Lower lobe of right lung (tissue), 2 donors: ENCODE measurements at regions not wholly inside any gene's neighbourhood (a gene's known extent, or its start where the extent isn't known, plus 50 kb on each side); places are given as distances from the start of the nearest gene placed in this dataset.

Experiments
- ATAC-seq, 2 donors: fragments of 200-7000 bp; cut with Tn5 transposase; one replicate each; pipeline ENCODE4 v1.9.1; 2020 to 2022; ENCODE audit warnings: mild to moderate bottlenecking in 2 of 2, moderate library complexity in 2 of 2
- DNase-seq: peaks from one replicate; pipeline ENCODE4 v3.0.0-alpha.2; 2020
- H3K27ac ChIP-seq: fragments of 200-600 bp; one replicate; pipeline ENCODE4 v1.8.0; 2022
- H3K27me3 ChIP-seq: fragments of 200-600 bp; one replicate; pipeline ENCODE4 v1.8.0; 2022; ENCODE audit warnings: low read depth
- H3K36me3 ChIP-seq: fragments of 200-600 bp; one replicate; pipeline ENCODE4 v1.8.0; 2022; ENCODE audit warnings: mild to moderate bottlenecking
- H3K4me1 ChIP-seq: fragments of 200-600 bp; one replicate; pipeline ENCODE4 v1.8.0; 2022
- H3K4me3 ChIP-seq: fragments of 200-600 bp; one replicate; pipeline ENCODE4 v1.8.0; 2022; ENCODE audit warnings: mild to moderate bottlenecking
- H3K9me3 ChIP-seq: fragments of 200-600 bp; one replicate; pipeline ENCODE4 v1.8.0; 2022
- CTCF ChIP-seq: fragments of 200-600 bp; IDR thresholded peaks from one replicate; pipeline ENCODE4 v1.8.0; 2022; ENCODE audit warnings: antibody characterized with exemption, mild to moderate bottlenecking
- intact Hi-C: fragments of 100-400 bp; cut with DNase I; formaldehyde crosslinking; loops from one replicate; pipeline ENCODE4 v1.11.0; 2022
- donor health status: DM: no; HTN: yes; CAD: no; lungs with severe emphysema.

DNA sequence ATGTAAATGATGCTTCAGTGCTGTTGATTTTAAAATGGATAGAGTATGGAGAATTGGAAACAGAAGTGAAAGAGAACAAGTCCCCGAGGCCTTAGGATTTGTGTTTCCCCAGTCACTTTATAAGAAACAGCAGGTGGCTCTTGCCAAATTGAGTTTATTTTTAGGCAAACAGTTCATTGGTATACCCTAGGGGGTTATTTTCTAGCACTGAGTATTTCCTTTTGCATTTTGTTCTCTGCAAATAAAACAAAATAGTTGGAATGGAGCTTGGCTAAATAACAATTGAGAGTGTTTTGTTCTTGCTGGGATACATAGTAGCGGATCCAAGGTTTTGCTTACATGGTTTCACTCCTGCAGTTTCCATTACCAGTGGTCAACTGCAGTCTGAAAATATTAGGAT lies 591.1 kb upstream of the C16orf82 start:
- Histone ChIP-seq H3K27me3 (no peaks in the 10 kb centered on the region), H3K4me3 (no peak overlapping the region), H3K9me3 (no peaks in the 10 kb centered on the region), H3K36me3 (no peaks in the 10 kb centered on the region), H3K27ac (no peak overlapping the region), H3K4me1 (no peaks in the 10 kb centered on the region)
- intact Hi-C loops = no loop called here
- DNase-seq = no peak
- ATAC-seq = no peak
- no peak for TF ChIP-seq CTCF

DNA sequence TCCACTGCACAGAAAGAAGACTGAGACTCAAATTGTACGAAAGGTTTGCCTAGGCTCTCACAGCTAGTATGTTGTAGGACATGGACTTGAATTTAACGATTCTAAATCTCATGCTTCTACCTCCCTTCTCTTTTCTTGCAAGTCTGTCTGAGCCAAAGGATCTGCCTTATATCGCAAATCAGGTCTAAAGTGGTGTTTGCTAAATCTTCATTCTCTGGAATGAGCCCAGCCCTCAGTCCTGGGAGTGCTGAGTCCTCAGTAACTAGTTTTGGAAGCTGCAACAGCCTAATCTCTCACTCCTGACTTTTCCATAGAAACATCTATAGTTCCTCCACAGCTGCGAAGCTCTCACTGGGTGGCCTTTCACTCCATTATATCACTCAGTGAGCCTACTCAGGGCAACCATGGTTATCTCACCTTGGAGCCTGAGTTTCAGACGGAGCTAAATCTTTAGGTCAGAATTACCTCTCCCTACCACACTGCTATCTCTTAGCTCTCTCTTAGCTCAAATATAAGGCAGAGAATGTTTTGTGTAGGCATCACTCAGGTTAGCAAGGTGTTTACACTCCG lies 575.5 kb upstream of the C16orf82 start:
- TF ChIP-seq CTCF = no peak
- no peak for ATAC-seq
- no peaks in the 10 kb centered on the region for H3K36me3 ChIP-seq
- no peak overlapping the region for H3K27ac ChIP-seq
- no peak overlapping the region for H3K4me3 ChIP-seq
- DNase-seq = no peak
- H3K4me1 ChIP-seq = no peaks in the 10 kb centered on the region
- no peaks in the 10 kb centered on the region for H3K9me3 ChIP-seq
- H3K27me3 ChIP-seq = no peaks in the 10 kb centered on the region
- intact Hi-C loops = no loop called here

DNA sequence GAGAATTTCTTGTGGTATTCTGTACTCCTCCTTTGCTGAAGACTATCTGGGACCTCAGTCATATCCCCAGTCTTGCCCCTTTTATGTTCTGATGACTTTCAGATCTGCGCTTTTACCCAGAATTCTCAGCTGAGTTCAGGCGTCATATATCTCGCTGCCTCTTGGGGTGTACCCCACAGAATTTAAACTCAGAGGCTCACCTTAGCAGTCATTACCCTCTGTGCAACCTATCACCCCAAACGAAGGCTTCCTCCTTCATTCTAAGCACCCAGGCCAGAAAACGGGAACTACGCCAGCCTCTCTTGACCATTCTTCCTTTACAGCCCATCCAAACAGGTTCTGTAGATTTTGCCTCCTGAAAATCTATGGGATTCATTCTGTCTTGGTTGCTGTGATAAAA lies 574.8 kb upstream of the C16orf82 start:
- ATAC-seq (no peak), DNase-seq (no peak)
- no peak for TF ChIP-seq CTCF
- Histone ChIP-seq H3K27ac (no peak overlapping the region), H3K4me1 (no peaks in the 10 kb centered on the region), H3K27me3 (no peaks in the 10 kb centered on the region), H3K9me3 (no peaks in the 10 kb centered on the region), H3K4me3 (no peak overlapping the region), H3K36me3 (no peaks in the 10 kb centered on the region)
- intact Hi-C loops = no loop called here

- no peak for TF ChIP-seq CTCF
- ATAC-seq = no peak
- no peaks in the 10 kb centered on the region for H3K9me3 ChIP-seq
- intact Hi-C loops = no loop called here
- no peak overlapping the region for H3K27ac ChIP-seq
- no peak for DNase-seq
- H3K4me1 ChIP-seq = no peaks in the 10 kb centered on the region
- H3K4me3 ChIP-seq = no peak overlapping the region
- no peaks in the 10 kb centered on the region for H3K36me3 ChIP-seq
- no peaks in the 10 kb centered on the region for H3K27me3 ChIP-seq
Observed at GRCh38 chr16:26493751-26494150, 573.0 kb upstream of the C16orf82 start.

GRCh38 chr16:26497896-26498295 lies 568.8 kb upstream of the C16orf82 start:
- no peak overlapping the region for H3K27ac ChIP-seq
- TF ChIP-seq CTCF = no peak
- no peaks in the 10 kb centered on the region for H3K36me3 ChIP-seq
- DNase-seq (no peak), ATAC-seq (no peak)
- H3K4me3 ChIP-seq = no peak overlapping the region
- no peaks in the 10 kb centered on the region for H3K4me1 ChIP-seq
- intact Hi-C loops = no loop called here
- no peaks in the 10 kb centered on the region for H3K27me3 ChIP-seq
- no peaks in the 10 kb centered on the region for H3K9me3 ChIP-seq

- no peak overlapping the region for H3K27ac ChIP-seq
- ATAC-seq (no peak), DNase-seq (no peak)
- no peaks in the 10 kb centered on the region for H3K27me3 ChIP-seq
- no peak overlapping the region for H3K4me3 ChIP-seq
- H3K36me3 ChIP-seq = no peaks in the 10 kb centered on the region
- H3K4me1 ChIP-seq = no peaks in the 10 kb centered on the region
- no peaks in the 10 kb centered on the region for H3K9me3 ChIP-seq
- intact Hi-C loops = no loop called here
- no peak for TF ChIP-seq CTCF
Observed at GRCh38 chr16:26500326-26500725, 566.4 kb upstream of the C16orf82 start.
